DOHH2 (cell line): ENCODE measurements at regions not wholly inside any gene's neighbourhood (a gene's known extent, or its start where the extent isn't known, plus 50 kb on each side); places are given as distances from the start of the nearest gene placed in this dataset.

Experiments
- H3F3A ChIP-seq: fragments of 200-600 bp; sonication (generic), shearing (Covaris generic); 2 replicates; pipeline ENCODE4 v1.6.0; 2016; ENCODE audit warnings: antibody characterized with exemption, mild to moderate bottlenecking; ENCODE audit not compliant: control insufficient read depth, insufficient read depth
- H3K27ac ChIP-seq: fragments of 200-600 bp; sonication (generic); 2 replicates; pipeline ENCODE4 v1.5.1; 2014; ENCODE audit warnings: low read depth, mild to moderate bottlenecking, low read length, moderate library complexity
- H3K27me3 ChIP-seq: fragments of 200-600 bp; sonication (generic); 2 replicates; pipeline ENCODE4 v1.6.1; 2014; ENCODE audit warnings: mild to moderate bottlenecking, low read length, mixed read lengths; ENCODE audit not compliant: control insufficient read depth
- H3K36me3 ChIP-seq: fragments of 200-600 bp; sonication (generic); 2 replicates; pipeline ENCODE4 v1.6.1; 2014; ENCODE audit warnings: mild to moderate bottlenecking, low read length, moderate library complexity, mixed read lengths; ENCODE audit not compliant: control insufficient read depth
- H3K4me1 ChIP-seq: fragments of 200-600 bp; sonication (generic); 2 replicates; pipeline ENCODE4 v1.6.1; 2014; ENCODE audit warnings: mild to moderate bottlenecking, low read length, mixed read lengths; ENCODE audit not compliant: control insufficient read depth
- H3K4me2 ChIP-seq: fragments of 200-600 bp; sonication (generic); 2 replicates; pipeline ENCODE4 v1.6.0; 2014; ENCODE audit warnings: mild to moderate bottlenecking, low read length, moderate library complexity
- H3K4me3 ChIP-seq: fragments of 200-600 bp; sonication (generic); 2 replicates; pipeline ENCODE4 v1.5.1; 2014; ENCODE audit warnings: mild to moderate bottlenecking, low read length, mixed read lengths
- H3K79me2 ChIP-seq: fragments of 200-600 bp; sonication (generic); 2 replicates; pipeline ENCODE4 v1.6.1; 2014; ENCODE audit warnings: mild to moderate bottlenecking, low read length, mixed read lengths; ENCODE audit not compliant: control insufficient read depth
- H3K9me2 ChIP-seq: fragments of 200-600 bp; sonication (generic); replicated peaks from 2 replicates; pipeline ENCODE4 v1.6.1; 2014; ENCODE audit warnings: mild to moderate bottlenecking, low read length, mixed read lengths; ENCODE audit not compliant: control insufficient read depth
- H3K9me3 ChIP-seq: fragments of 200-600 bp; sonication (generic); 2 replicates; pipeline ENCODE4 v1.6.1; 2014; ENCODE audit warnings: antibody characterized with exemption, low read length, mixed read lengths; ENCODE audit not compliant: control insufficient read depth, insufficient read depth
- H4K20me1 ChIP-seq: fragments of 200-600 bp; sonication (generic); 2 replicates; pipeline ENCODE4 v1.6.0; 2014; ENCODE audit warnings: low read depth, mild to moderate bottlenecking, antibody characterized with exemption, low read length, moderate library complexity; ENCODE audit not compliant: control insufficient read depth, insufficient read depth
- EZH2phosphoT487 ChIP-seq: fragments of 200-600 bp; sonication (generic); IDR thresholded peaks from 2 replicates; pipeline ENCODE4 v1.6.1; 2017; ENCODE audit warnings: borderline replicate concordance, mild to moderate bottlenecking, antibody characterized with exemption, low read length, moderate library complexity, mixed read lengths
- TF ChIP-seq, protein P1 (sequence below): fragments of 200-600 bp; sonication (generic); IDR thresholded peaks from one replicate; pipeline ENCODE4 v1.5.1; 2014; ENCODE audit warnings: antibody characterized with exemption, mild to moderate bottlenecking, low read depth, low read length; ENCODE audit not compliant: poor library complexity, severe bottlenecking

DNA sequence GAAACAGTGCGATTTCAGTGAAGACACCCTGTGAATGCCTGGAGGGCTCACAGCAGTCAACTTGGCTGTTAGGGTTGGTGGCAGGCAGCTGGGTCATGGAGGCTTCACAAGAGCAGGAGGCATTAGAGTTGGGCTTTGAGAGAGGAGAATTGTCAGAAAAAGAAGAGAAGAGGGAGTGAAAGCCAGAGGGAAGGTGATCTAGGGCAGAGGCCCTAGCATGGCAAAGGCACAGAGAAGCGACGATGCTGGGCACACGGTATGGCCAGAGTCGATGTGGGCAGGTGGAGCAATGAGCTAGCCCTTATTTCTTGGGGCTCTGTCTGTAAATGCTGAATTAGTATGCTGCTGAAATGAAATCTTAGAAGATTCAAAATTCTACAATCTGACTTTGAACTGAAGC, 52.6 kb upstream of the OLFM4 start:
- Histone ChIP-seq H3K9me3 (no peaks in the 10 kb centered on the region), H3F3A (no peaks in the 10 kb centered on the region), H3K9me2 (no peaks in the 10 kb centered on the region), H3K36me3 (no peaks in the 10 kb centered on the region), H3K4me1 (no peaks in the 10 kb centered on the region), H3K4me2 (no peak overlapping the region), H3K27ac (no peak overlapping the region), H4K20me1 (no peaks in the 10 kb centered on the region), H3K4me3 (no peak overlapping the region), H3K79me2 (no peaks in the 10 kb centered on the region), H3K27me3 (no peaks in the 10 kb centered on the region)
- TF ChIP-seq, protein P1, sequence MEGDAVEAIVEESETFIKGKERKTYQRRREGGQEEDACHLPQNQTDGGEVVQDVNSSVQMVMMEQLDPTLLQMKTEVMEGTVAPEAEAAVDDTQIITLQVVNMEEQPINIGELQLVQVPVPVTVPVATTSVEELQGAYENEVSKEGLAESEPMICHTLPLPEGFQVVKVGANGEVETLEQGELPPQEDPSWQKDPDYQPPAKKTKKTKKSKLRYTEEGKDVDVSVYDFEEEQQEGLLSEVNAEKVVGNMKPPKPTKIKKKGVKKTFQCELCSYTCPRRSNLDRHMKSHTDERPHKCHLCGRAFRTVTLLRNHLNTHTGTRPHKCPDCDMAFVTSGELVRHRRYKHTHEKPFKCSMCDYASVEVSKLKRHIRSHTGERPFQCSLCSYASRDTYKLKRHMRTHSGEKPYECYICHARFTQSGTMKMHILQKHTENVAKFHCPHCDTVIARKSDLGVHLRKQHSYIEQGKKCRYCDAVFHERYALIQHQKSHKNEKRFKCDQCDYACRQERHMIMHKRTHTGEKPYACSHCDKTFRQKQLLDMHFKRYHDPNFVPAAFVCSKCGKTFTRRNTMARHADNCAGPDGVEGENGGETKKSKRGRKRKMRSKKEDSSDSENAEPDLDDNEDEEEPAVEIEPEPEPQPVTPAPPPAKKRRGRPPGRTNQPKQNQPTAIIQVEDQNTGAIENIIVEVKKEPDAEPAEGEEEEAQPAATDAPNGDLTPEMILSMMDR, result no peak
- no peak for TF ChIP-seq EZH2phosphoT487

DNA sequence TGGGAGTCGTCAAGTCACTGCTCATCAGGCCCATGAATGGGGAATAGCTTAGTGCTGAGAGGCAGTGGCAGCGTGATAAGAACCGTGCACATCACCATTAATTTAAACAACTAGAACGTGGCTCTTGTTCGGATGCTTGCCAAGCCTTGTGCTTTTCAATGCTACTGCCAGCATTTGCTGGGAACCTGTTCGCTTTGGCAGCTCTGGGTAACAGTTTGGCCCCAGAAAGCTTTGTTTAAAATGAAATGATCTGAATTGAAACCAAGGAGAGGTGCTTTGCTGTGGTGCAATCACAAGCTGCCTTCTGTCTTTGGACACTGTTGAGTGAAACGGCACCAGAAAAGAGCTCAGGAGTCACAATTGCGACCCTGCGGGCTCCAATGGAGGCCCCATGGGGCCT, 53.5 kb upstream of the OLFM4 start:
- Histone ChIP-seq H3K79me2 (no peaks in the 10 kb centered on the region), H3F3A (no peaks in the 10 kb centered on the region), H3K4me2 (no peak overlapping the region), H3K4me1 (no peaks in the 10 kb centered on the region), H3K9me2 (no peaks in the 10 kb centered on the region), H3K4me3 (no peak overlapping the region), H3K27me3 (no peaks in the 10 kb centered on the region), H3K9me3 (no peaks in the 10 kb centered on the region), H4K20me1 (no peaks in the 10 kb centered on the region), H3K27ac (no peak overlapping the region), H3K36me3 (no peaks in the 10 kb centered on the region)
- TF ChIP-seq, protein P1, result no peak
- TF ChIP-seq EZH2phosphoT487, result no peak

DNA sequence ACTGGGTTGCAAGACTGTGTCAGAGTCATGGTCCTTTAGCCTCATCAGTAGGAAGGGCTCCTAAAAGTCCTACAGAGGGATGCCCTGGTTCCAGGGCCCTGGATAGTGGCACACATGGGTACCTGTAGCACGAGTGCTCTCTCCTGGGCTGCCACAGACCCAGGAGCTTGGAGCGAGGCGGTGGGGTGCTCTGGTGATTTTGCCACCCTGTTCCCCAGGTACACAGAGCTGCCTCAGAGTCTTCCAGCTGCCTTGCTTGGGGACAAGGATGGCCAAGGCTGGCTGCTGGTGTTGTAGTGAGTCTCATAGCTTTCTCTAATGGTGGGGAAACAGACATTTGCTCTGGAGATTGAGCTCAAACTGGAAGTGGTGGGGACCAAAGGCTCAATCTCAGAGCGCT, 53.9 kb upstream of the OLFM4 start:
- TF ChIP-seq EZH2phosphoT487, result no peak
- TF ChIP-seq, protein P1, result no peak
- Histone ChIP-seq H3F3A (no peaks in the 10 kb centered on the region), H3K9me2 (no peaks in the 10 kb centered on the region), H3K36me3 (no peaks in the 10 kb centered on the region), H3K4me2 (no peak overlapping the region), H3K27ac (no peak overlapping the region), H3K27me3 (no peaks in the 10 kb centered on the region), H4K20me1 (no peaks in the 10 kb centered on the region), H3K9me3 (no peaks in the 10 kb centered on the region), H3K4me1 (no peaks in the 10 kb centered on the region), H3K79me2 (no peaks in the 10 kb centered on the region), H3K4me3 (no peak overlapping the region)

DNA sequence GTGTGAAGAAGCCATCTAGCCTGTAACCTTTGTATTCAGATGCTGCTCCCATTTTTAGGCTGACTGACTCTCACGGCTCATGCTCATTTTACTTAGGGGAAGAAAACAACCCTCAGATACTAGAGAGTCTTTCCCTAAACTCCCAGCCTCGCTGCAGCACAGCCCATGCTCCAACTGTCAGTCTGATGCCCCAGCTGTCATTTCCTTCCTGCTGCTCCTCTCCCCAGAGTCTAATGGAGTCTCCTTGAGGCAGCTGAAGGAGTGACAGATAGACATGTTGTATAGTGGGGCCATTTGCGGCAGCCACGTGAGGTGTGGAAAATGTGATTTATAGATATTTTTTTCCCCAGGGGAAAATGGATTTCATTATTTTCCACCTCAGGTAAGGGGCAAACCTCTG, 59.2 kb upstream of the OLFM4 start:
- Histone ChIP-seq H3K4me1 (no peaks in the 10 kb centered on the region), H3K4me3 (no peak overlapping the region), H3K27ac (no peak overlapping the region), H3K4me2 (no peak overlapping the region), H3K9me2 (no peaks in the 10 kb centered on the region), H4K20me1 (no peaks in the 10 kb centered on the region), H3K79me2 (no peaks in the 10 kb centered on the region), H3K36me3 (no peaks in the 10 kb centered on the region), H3K27me3 (no peaks in the 10 kb centered on the region), H3K9me3 (no peaks in the 10 kb centered on the region), H3F3A (no peaks in the 10 kb centered on the region)
- TF ChIP-seq, protein P1, result no peak
- no peak for TF ChIP-seq EZH2phosphoT487
